Amniotic epithelial cell (primary cell): ENCODE measurements at regions not wholly inside any gene's neighbourhood (a gene's known extent, or its start where the extent isn't known, plus 50 kb on each side); places are given as distances from the start of the nearest gene placed in this dataset.

Experiments used
- DNase-seq: peaks from one replicate; pipeline ENCODE4 v3.0.0-alpha.2; 2010; ENCODE audit warnings: low read depth

GRCh38 chr5:60335913-60336312 lies 364.1 kb downstream of the DEPDC1B start:
- DNase-seq: no peak

- DNase-seq: peak; percentile 74
These were observed 365.7 kb downstream of the DEPDC1B start for GRCh38 chr5:60334281-60334713.

GRCh38 chr5:60333005-60333571 lies 366.9 kb downstream of the DEPDC1B start:
- no peak for DNase-seq

- DNase-seq: peak; percentile 42
These were observed 367.5 kb downstream of the DEPDC1B start for GRCh38 chr5:60332244-60333004.

GRCh38 chr5:60330236-60330635 lies 369.7 kb downstream of the DEPDC1B start:
- no peak for DNase-seq

- DNase-seq: no peak
These were observed 374.1 kb downstream of the DEPDC1B start for GRCh38 chr5:60325870-60326269.

- no peak for DNase-seq
These were observed 376.4 kb downstream of the DEPDC1B start for GRCh38 chr5:60323596-60323995.

- DNase-seq: no peak
These were observed 387.9 kb downstream of the DEPDC1B start for GRCh38 chr5:60312098-60312497.

- no peak for DNase-seq
These were observed 400.0 kb downstream of the DEPDC1B start for GRCh38 chr5:60299944-60300343.

- no peak for DNase-seq
These were observed 402.3 kb downstream of the DEPDC1B start for GRCh38 chr5:60297658-60298057.

GRCh38 chr5:60295423-60295822 lies 401.9 kb upstream of the PDE4D start:
- DNase-seq: peak; percentile 29

GRCh38 chr5:60293518-60293917 lies 400.0 kb upstream of the PDE4D start:
- no peak for DNase-seq

- peak; percentile 68 for DNase-seq
These were observed 393.7 kb upstream of the PDE4D start for GRCh38 chr5:60287174-60287771.

- no peak for DNase-seq
These were observed 392.4 kb upstream of the PDE4D start for GRCh38 chr5:60285910-60286309.

GRCh38 chr5:60280943-60281342 lies 387.4 kb upstream of the PDE4D start:
- no peak for DNase-seq

- no peak for DNase-seq
These were observed 384.4 kb upstream of the PDE4D start for GRCh38 chr5:60277941-60278340.

GRCh38 chr5:60274747-60275146 lies 381.2 kb upstream of the PDE4D start:
- no peak for DNase-seq

GRCh38 chr5:60271517-60271916 lies 378.0 kb upstream of the PDE4D start:
- DNase-seq: peak; percentile 57

GRCh38 chr5:60267907-60268306 lies 374.4 kb upstream of the PDE4D start:
- no peak for DNase-seq

- no peak for DNase-seq
These were observed 369.8 kb upstream of the PDE4D start for GRCh38 chr5:60263346-60263745.

GRCh38 chr5:60262576-60263295 lies 369.2 kb upstream of the PDE4D start:
- no peak for DNase-seq

GRCh38 chr5:60261732-60262131 lies 368.2 kb upstream of the PDE4D start:
- DNase-seq: no peak

- no peak for DNase-seq
These were observed 367.1 kb upstream of the PDE4D start for GRCh38 chr5:60260658-60261057.
